Trophoblast cell (in vitro differentiated cells and primary cell): ENCODE measurements at regions not wholly inside any gene's neighbourhood (a gene's known extent, or its start where the extent isn't known, plus 50 kb on each side); places are given as distances from the start of the nearest gene placed in this dataset.

Source experiments
- DNase-seq, 2 donors: peaks; one replicate each; pipeline ENCODE4 v3.0.0-alpha.2; 2016
- H2AFZ ChIP-seq: 2 replicates; pipeline ENCODE4 v1.6.1; 2013; ENCODE audit warnings: low read length, moderate library complexity, mild to moderate bottlenecking; ENCODE audit not compliant: insufficient read depth, poor library complexity
- H2AK5ac ChIP-seq: 2 replicates; pipeline ENCODE4 v1.6.1; 2013; ENCODE audit warnings: mild to moderate bottlenecking, low read length
- H2BK120ac ChIP-seq: 2 replicates; pipeline ENCODE4 v1.6.1; 2013; ENCODE audit warnings: low read length, mild to moderate bottlenecking, moderate library complexity; ENCODE audit not compliant: insufficient read depth, poor library complexity
- H2BK12ac ChIP-seq: 2 replicates; pipeline ENCODE4 v1.6.1; 2013; ENCODE audit warnings: mild to moderate bottlenecking, low read length, moderate library complexity
- H2BK5ac ChIP-seq: 2 replicates; pipeline ENCODE4 v1.6.1; 2013; ENCODE audit warnings: low read length, low read depth, moderate library complexity, mild to moderate bottlenecking; ENCODE audit not compliant: poor library complexity
- H3K14ac ChIP-seq: 2 replicates; pipeline ENCODE4 v1.6.1; 2013; ENCODE audit warnings: mild to moderate bottlenecking, low read length
- H3K18ac ChIP-seq: 2 replicates; pipeline ENCODE4 v1.6.1; 2013; ENCODE audit warnings: mild to moderate bottlenecking, low read length
- H3K23ac ChIP-seq: 2 replicates; pipeline ENCODE4 v1.6.1; 2013; ENCODE audit warnings: low read length
- H3K27ac ChIP-seq: 2 replicates; pipeline ENCODE4 v1.5.1; 2013; ENCODE audit warnings: low read depth, mild to moderate bottlenecking, inconsistent platforms, low read length, moderate library complexity
- H3K27me3 ChIP-seq: 2 replicates; pipeline ENCODE4 v1.6.1; 2013; ENCODE audit warnings: inconsistent platforms, mild to moderate bottlenecking, low read length, moderate library complexity; ENCODE audit not compliant: insufficient read depth
- H3K36me3 ChIP-seq, 2 experiments: 1 replicate in 1 of 2; 2 replicates in 1 of 2; pipeline ENCODE4 v1.6.1; 2013; ENCODE audit warnings: low read length in 2 of 2, mild to moderate bottlenecking in 2 of 2, moderate library complexity in 1 of 2; ENCODE audit not compliant: insufficient read depth in 2 of 2, control insufficient read depth in 1 of 2
- H3K4ac ChIP-seq: 2 replicates; pipeline ENCODE4 v1.6.1; 2013; ENCODE audit warnings: low read depth, mild to moderate bottlenecking, low read length, moderate library complexity
- H3K4me1 ChIP-seq, 2 experiments: 1 replicate in 1 of 2; 2 replicates in 1 of 2; pipeline ENCODE4 v1.6.1; 2013; ENCODE audit warnings: low read length in 2 of 2, mild to moderate bottlenecking in 2 of 2, moderate library complexity in 1 of 2; ENCODE audit not compliant: insufficient read depth in 2 of 2, control insufficient read depth in 1 of 2
- H3K4me2 ChIP-seq: 2 replicates; pipeline ENCODE4 v1.6.1; 2013; ENCODE audit warnings: inconsistent platforms, mild to moderate bottlenecking, low read length, moderate library complexity
- H3K4me3 ChIP-seq: 2 replicates; pipeline ENCODE4 v1.5.1; 2013; ENCODE audit warnings: mild to moderate bottlenecking, low read depth, low read length, inconsistent platforms
- H3K79me1 ChIP-seq: one replicate; pipeline ENCODE4 v1.6.1; 2013; ENCODE audit warnings: low read length
- H3K79me2 ChIP-seq: 2 replicates; pipeline ENCODE4 v1.6.1; 2013; ENCODE audit warnings: low read length, mild to moderate bottlenecking; ENCODE audit not compliant: control insufficient read depth, insufficient read depth, poor library complexity
- H3K9ac ChIP-seq: 2 replicates; pipeline ENCODE4 v1.6.1; 2013; ENCODE audit warnings: mild to moderate bottlenecking, low read length
- H3K9me3 ChIP-seq: 2 replicates; pipeline ENCODE4 v1.6.1; 2013; ENCODE audit warnings: low read depth, mild to moderate bottlenecking, control low read depth, inconsistent platforms, low read length; ENCODE audit not compliant: insufficient read depth
- H4K12ac ChIP-seq: 2 replicates; pipeline ENCODE4 v1.6.1; 2013; ENCODE audit warnings: low read depth, mild to moderate bottlenecking, low read length, moderate library complexity
- H4K8ac ChIP-seq: 2 replicates; pipeline ENCODE4 v1.6.1; 2013; ENCODE audit warnings: low read depth, mild to moderate bottlenecking, low read length, moderate library complexity
- H4K91ac ChIP-seq: one replicate; pipeline ENCODE4 v1.6.1; 2013; ENCODE audit warnings: low read depth, mild to moderate bottlenecking, low read length, moderate library complexity
- WGBS: extraction: QIAGEN DNeasy Blood & Tissue Kit; methylation state at CpG from one replicate; pipeline ENCODE4 v1.1.7; 2013; ENCODE audit warnings: missing lambda C conversion rate; ENCODE audit not compliant: insufficient read length, insufficient coverage; ENCODE audit errors: extremely low coverage; 5-methylcytosine and 5-hydroxymethylcytosine counted together

DNA sequence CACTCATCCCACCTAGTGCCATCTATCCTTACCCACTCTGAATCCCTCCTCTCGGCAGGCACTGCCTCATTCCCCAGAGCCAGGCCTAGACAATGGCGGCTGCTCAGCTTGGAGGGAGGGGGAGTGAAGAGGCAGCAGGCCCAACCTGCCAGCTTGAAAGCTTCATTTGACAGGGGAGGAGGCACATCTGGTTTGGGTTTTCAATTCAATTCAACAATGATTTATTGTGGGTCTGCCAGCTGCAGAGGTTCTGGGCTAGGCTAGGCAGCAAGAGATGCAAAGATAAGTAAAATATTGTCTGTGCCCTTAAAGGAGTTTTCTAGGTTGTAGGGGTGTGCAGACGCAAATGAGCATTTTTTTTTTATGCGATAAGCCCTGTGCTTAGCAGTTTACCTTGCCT lies 58.5 kb downstream of the RTL9 start:
- H3K4me1 ChIP-seq, result peaks cover 0 to 3% of the 10 kb centered on the region in 2 experiments
- H3K79me2 ChIP-seq, result no peaks in the 10 kb centered on the region
- H3K4me2 ChIP-seq, result no peak overlapping the region
- H3K27me3 ChIP-seq, result no peaks in the 10 kb centered on the region
- no peak overlapping the region for H2BK5ac ChIP-seq
- no peak overlapping the region for H3K23ac ChIP-seq
- no peaks in the 10 kb centered on the region for H3K79me1 ChIP-seq
- H3K14ac ChIP-seq, result no peak overlapping the region
- no peak overlapping the region for H4K91ac ChIP-seq
- H3K4me3 ChIP-seq, result no peak overlapping the region
- H2AFZ ChIP-seq, result no peak overlapping the region
- H2BK120ac ChIP-seq, result no peak overlapping the region
- no peak overlapping the region for H4K8ac ChIP-seq
- H3K4ac ChIP-seq, result no peak overlapping the region
- no peaks in the 10 kb centered on the region for H3K9me3 ChIP-seq
- no peak overlapping the region for H3K27ac ChIP-seq
- no peak overlapping the region for H2BK12ac ChIP-seq
- no peak overlapping the region for H2AK5ac ChIP-seq
- H4K12ac ChIP-seq, result no peak overlapping the region
- WGBS, result no CpG with 5 or more reads among the region's 4 CpGs
- H3K18ac ChIP-seq, result no peak overlapping the region
- no peak overlapping the region for H3K9ac ChIP-seq
- H3K36me3 ChIP-seq, result no peaks in the 10 kb centered on the region
- no peak for DNase-seq

- Histone ChIP-seq H3K9me3 (no peaks in the 10 kb centered on the region), H3K23ac (no peak overlapping the region), H3K79me2 (no peaks in the 10 kb centered on the region), H4K12ac (no peak overlapping the region), H2BK5ac (no peak overlapping the region), H3K4me1 (peaks cover 0 to 3% of the 10 kb centered on the region in 2 experiments), H3K14ac (no peak overlapping the region), H3K36me3 (no peaks in the 10 kb centered on the region), H3K79me1 (no peaks in the 10 kb centered on the region), H4K8ac (no peak overlapping the region), H3K4me3 (no peak overlapping the region), H4K91ac (no peak overlapping the region), H3K18ac (no peak overlapping the region), H3K27me3 (no peaks in the 10 kb centered on the region), H3K27ac (no peak overlapping the region), H3K4ac (no peak overlapping the region), H2AFZ (no peak overlapping the region), H2BK120ac (no peak overlapping the region), H2BK12ac (no peak overlapping the region), H3K4me2 (no peak overlapping the region), H2AK5ac (no peak overlapping the region), H3K9ac (no peak overlapping the region)
- peak in 1 of 2 donors; percentile 36 for DNase-seq
- no CpG with 5 or more reads among the region's 22 CpGs for WGBS
Measured at GRCh38 chrX:110418316-110419235, 59.9 kb downstream of the RTL9 start.

- Histone ChIP-seq H3K4me3 (no peak overlapping the region), H4K91ac (no peak overlapping the region), H3K14ac (no peak overlapping the region), H2AK5ac (no peak overlapping the region), H3K79me2 (no peaks in the 10 kb centered on the region), H3K27me3 (no peaks in the 10 kb centered on the region), H3K9me3 (no peaks in the 10 kb centered on the region), H3K23ac (no peak overlapping the region), H3K79me1 (no peaks in the 10 kb centered on the region), H3K9ac (no peak overlapping the region), H3K4me1 (peaks cover 0 to 3% of the 10 kb centered on the region in 2 experiments), H3K27ac (no peak overlapping the region), H3K4ac (no peak overlapping the region), H3K36me3 (no peaks in the 10 kb centered on the region), H2BK5ac (no peak overlapping the region), H4K8ac (no peak overlapping the region), H4K12ac (no peak overlapping the region), H3K4me2 (no peak overlapping the region), H2AFZ (no peak overlapping the region), H2BK12ac (no peak overlapping the region), H2BK120ac (no peak overlapping the region), H3K18ac (no peak overlapping the region)
- no CpG with 5 or more reads among the region's 1 CpG for WGBS
- DNase-seq, result no peak
Measured at GRCh38 chrX:110419512-110419911, 60.9 kb downstream of the RTL9 start.

- Histone ChIP-seq H3K9ac (no peak overlapping the region), H3K4ac (no peak overlapping the region), H3K36me3 (no peaks in the 10 kb centered on the region), H3K79me2 (no peaks in the 10 kb centered on the region), H3K4me1 (peaks cover 0 to 3% of the 10 kb centered on the region in 2 experiments), H3K9me3 (no peaks in the 10 kb centered on the region), H2AFZ (no peak overlapping the region), H3K27ac (no peak overlapping the region), H4K8ac (no peak overlapping the region), H3K27me3 (no peaks in the 10 kb centered on the region), H2AK5ac (no peak overlapping the region), H3K79me1 (no peaks in the 10 kb centered on the region), H3K14ac (no peak overlapping the region), H2BK12ac (no peak overlapping the region), H4K12ac (no peak overlapping the region), H3K18ac (no peak overlapping the region), H3K4me3 (no peak overlapping the region), H4K91ac (no peak overlapping the region), H3K23ac (no peak overlapping the region), H2BK120ac (no peak overlapping the region), H3K4me2 (no peak overlapping the region), H2BK5ac (no peak overlapping the region)
- DNase-seq, result no peak
- WGBS, result no CpG with 5 or more reads among the region's 9 CpGs
Measured at GRCh38 chrX:110420771-110421499, 62.3 kb downstream of the RTL9 start.
